Myocyte (in vitro differentiated cells): ENCODE measurements at regions not wholly inside any gene's neighbourhood (a gene's known extent, or its start where the extent isn't known, plus 50 kb on each side); places are given as distances from the start of the nearest gene placed in this dataset.
A peak's percentile ranks its signal among the peaks of the same experiment; 100 is the strongest.

Experiments used
- DNase-seq: peaks from one replicate; pipeline ENCODE4 v3.0.0-alpha.2; 2012; ENCODE audit warnings: low read depth

GRCh38 chr11:115587718-115588342 lies 83.6 kb upstream of the CADM1 start:
- DNase-seq: no peak

GRCh38 chr11:115585361-115586024 lies 81.3 kb upstream of the CADM1 start:
- DNase-seq: no peak

- peak; percentile 3 for DNase-seq
These were observed 77.8 kb upstream of the CADM1 start for GRCh38 chr11:115581871-115582639.

- DNase-seq: peak; percentile 15
These were observed 76.9 kb upstream of the CADM1 start for GRCh38 chr11:115580927-115581680.

GRCh38 chr11:115580416-115580815 lies 76.2 kb upstream of the CADM1 start:
- no peak for DNase-seq

- DNase-seq: no peak
These were observed 75.1 kb upstream of the CADM1 start for GRCh38 chr11:115579181-115579825.

GRCh38 chr11:115578275-115578674 lies 74.1 kb upstream of the CADM1 start:
- no peak for DNase-seq

- no peak for DNase-seq
These were observed 73.5 kb upstream of the CADM1 start for GRCh38 chr11:115577701-115578100.

GRCh38 chr11:115576606-115577380 lies 72.6 kb upstream of the CADM1 start:
- DNase-seq: no peak

GRCh38 chr11:115572551-115572950 lies 68.3 kb upstream of the CADM1 start:
- no peak for DNase-seq

- no peak for DNase-seq
These were observed 62.1 kb upstream of the CADM1 start for GRCh38 chr11:115566180-115566764.

GRCh38 chr11:115564851-115565250 lies 60.6 kb upstream of the CADM1 start:
- DNase-seq: no peak

GRCh38 chr11:115561116-115561515 lies 56.9 kb upstream of the CADM1 start:
- no peak for DNase-seq

- no peak for DNase-seq
These were observed 54.4 kb upstream of the CADM1 start for GRCh38 chr11:115558635-115559034.

GRCh38 chr11:115557681-115558080 lies 53.5 kb upstream of the CADM1 start:
- DNase-seq: no peak

- DNase-seq: no peak
These were observed 52.8 kb upstream of the CADM1 start for GRCh38 chr11:115556984-115557383.

- no peak for DNase-seq
These were observed 51.3 kb upstream of the CADM1 start for GRCh38 chr11:115555336-115556090.
